ENCODE measurements at regions not wholly inside any gene's neighbourhood (a gene's known extent, or its start where the extent isn't known, plus 50 kb on each side); places are given as distances from the start of the nearest gene placed in this dataset.
"Not testable (repeated sequence)": the region's sequence is repeated elsewhere in the genome, so short reads cannot be mapped to it uniquely, and the experiment has no call there.

DNA sequence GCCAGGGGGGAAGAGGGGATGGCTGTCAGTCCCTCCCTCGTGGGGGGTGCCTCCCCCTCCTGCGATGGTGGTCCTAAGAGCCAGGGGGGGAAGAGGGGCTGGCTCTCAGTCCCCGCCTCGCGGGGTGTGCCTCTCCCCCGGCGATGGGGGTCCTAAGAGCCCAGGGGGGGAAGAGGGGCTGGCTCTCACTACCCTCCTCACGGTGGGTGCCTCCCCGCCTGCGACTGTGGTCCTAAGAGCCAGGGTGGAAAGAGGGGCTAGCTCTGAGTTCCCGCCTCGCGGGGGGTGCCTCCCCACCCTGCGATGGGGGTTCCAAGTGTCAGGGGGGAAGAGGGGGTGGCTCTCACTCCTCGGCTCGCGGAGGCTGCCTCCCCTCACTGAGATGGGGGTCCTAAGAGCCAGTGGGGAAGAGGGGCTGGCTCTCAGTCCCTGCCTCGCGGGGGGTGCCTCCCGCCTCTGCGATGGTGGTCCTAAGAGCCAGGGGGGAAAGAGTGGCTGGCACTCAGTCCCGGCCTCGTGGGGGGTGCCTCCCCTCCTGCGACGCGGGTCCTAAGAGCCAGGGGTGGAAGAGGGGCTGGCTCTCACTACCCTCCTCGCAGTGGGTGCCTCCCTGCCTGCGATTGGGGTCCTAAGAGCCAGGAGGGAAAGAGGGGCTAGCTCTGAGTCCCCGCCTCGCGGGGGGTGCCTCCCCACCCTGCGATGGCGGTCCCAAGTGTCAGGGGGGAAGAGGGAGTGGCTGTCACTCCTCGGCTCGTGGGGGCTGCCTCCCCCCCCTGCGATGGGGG, 2325.6 kb upstream of the PCDH20 start (continued):
- TF ChIP-seq ASH2L (IDR thresholded peaks at IDR 0.05; ENCODE audit: borderline replicate concordance, low read depth) (no peak), MYC (IDR thresholded peaks at IDR 0.05; ENCODE audit: insufficient read depth, insufficient read length, insufficient replicate concordance, low read length, severe bottlenecking) (no peak), SMAD1 (IDR thresholded peaks at IDR 0.05; ENCODE audit: low read depth, partially characterized antibody) (no peak)
- TF ChIP-seq, protein P1, sequence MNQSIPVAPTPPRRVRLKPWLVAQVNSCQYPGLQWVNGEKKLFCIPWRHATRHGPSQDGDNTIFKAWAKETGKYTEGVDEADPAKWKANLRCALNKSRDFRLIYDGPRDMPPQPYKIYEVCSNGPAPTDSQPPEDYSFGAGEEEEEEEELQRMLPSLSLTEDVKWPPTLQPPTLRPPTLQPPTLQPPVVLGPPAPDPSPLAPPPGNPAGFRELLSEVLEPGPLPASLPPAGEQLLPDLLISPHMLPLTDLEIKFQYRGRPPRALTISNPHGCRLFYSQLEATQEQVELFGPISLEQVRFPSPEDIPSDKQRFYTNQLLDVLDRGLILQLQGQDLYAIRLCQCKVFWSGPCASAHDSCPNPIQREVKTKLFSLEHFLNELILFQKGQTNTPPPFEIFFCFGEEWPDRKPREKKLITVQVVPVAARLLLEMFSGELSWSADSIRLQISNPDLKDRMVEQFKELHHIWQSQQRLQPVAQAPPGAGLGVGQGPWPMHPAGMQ (IDR thresholded peaks at IDR 0.05; ENCODE audit: borderline replicate concordance) = no peak
- TF ChIP-seq, protein P2, sequence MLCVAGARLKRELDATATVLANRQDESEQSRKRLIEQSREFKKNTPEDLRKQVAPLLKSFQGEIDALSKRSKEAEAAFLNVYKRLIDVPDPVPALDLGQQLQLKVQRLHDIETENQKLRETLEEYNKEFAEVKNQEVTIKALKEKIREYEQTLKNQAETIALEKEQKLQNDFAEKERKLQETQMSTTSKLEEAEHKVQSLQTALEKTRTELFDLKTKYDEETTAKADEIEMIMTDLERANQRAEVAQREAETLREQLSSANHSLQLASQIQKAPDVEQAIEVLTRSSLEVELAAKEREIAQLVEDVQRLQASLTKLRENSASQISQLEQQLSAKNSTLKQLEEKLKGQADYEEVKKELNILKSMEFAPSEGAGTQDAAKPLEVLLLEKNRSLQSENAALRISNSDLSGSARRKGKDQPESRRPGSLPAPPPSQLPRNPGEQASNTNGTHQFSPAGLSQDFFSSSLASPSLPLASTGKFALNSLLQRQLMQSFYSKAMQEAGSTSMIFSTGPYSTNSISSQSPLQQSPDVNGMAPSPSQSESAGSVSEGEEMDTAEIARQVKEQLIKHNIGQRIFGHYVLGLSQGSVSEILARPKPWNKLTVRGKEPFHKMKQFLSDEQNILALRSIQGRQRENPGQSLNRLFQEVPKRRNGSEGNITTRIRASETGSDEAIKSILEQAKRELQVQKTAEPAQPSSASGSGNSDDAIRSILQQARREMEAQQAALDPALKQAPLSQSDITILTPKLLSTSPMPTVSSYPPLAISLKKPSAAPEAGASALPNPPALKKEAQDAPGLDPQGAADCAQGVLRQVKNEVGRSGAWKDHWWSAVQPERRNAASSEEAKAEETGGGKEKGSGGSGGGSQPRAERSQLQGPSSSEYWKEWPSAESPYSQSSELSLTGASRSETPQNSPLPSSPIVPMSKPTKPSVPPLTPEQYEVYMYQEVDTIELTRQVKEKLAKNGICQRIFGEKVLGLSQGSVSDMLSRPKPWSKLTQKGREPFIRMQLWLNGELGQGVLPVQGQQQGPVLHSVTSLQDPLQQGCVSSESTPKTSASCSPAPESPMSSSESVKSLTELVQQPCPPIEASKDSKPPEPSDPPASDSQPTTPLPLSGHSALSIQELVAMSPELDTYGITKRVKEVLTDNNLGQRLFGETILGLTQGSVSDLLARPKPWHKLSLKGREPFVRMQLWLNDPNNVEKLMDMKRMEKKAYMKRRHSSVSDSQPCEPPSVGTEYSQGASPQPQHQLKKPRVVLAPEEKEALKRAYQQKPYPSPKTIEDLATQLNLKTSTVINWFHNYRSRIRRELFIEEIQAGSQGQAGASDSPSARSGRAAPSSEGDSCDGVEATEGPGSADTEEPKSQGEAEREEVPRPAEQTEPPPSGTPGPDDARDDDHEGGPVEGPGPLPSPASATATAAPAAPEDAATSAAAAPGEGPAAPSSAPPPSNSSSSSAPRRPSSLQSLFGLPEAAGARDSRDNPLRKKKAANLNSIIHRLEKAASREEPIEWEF (IDR thresholded peaks at IDR 0.05; ENCODE audit: insufficient replicate concordance, low read depth, low read length) = no peak

DNA sequence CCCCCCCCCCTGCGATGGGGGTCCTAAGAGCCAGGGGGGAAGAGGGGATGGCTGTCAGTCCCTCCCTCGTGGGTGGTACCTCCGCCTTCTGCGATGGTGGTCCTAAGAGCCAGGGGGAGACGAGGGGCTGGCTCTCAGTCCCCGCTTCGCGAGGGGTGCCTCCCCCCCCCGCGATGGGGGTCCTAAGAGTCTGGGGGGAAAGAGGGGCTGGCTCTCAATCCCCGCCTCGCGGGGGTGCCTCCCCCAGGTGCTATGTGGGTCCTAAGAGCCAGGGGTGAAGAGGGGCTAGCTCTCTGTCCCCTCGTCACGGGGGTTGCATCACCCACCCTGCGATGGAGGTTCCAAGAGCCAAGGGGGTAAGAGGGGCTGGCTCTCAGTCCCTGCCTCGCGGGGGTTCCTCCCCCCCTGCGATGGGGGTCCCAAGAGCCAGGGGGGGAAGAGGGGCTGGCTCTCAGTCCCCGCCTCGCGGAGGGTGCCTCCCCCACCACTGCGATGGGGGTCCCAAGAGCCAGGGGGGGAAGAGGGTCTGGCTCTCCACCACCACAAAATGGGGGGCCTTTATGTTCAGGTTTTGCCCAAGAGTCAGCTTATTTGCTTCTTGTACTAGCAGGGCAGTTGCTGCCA, 2323.6 kb upstream of the PCDH20 start:
- not testable (repeated sequence) for ATAC-seq

More for the DNA sequence above, 2323.6 kb upstream of the PCDH20 start:
- SMC1A ChIA-PET (ENCODE audit: uncharacterized antibody, unreplicated experiment); H3K9me3 ChIP-seq (replicated peaks; ENCODE audit: control insufficient read depth, insufficient read depth, low read length); H4K20me1 ChIP-seq (ENCODE audit: control insufficient read depth, insufficient read depth); FAIRE-seq; CTCF ChIA-PET; H3K4me2 ChIP-seq (ENCODE audit: control insufficient read depth, insufficient read depth); H3K27ac ChIP-seq (ENCODE audit: control insufficient read depth, insufficient read depth); RAD21 ChIA-PET (ENCODE audit: unreplicated experiment); intact Hi-C loops (cut with micrococcal nuclease; ENCODE audit: unreplicated experiment); H3K4me3 ChIP-seq; BruUV-seq (replicated peaks); DNase-seq (ENCODE audit: low read depth, low spot score); POLR2A ChIA-PET; in situ Hi-C loops (cut with MboI); H2AFZ ChIP-seq (ENCODE audit: control insufficient read depth, low read depth, low read length); H3K36me3 ChIP-seq (ENCODE audit: control insufficient read depth in 2 of 2, insufficient read depth in 2 of 2, low read length in 1 of 2); H3K27me3 ChIP-seq (replicated peaks in 1 of 2; ENCODE audit: control insufficient read depth in 2 of 2, insufficient read depth in 2 of 2, low read length in 1 of 2); H3K79me2 ChIP-seq (ENCODE audit: control insufficient read depth, insufficient read depth, low read length); H3K4me1 ChIP-seq (ENCODE audit: control insufficient read depth, insufficient read depth, low read length); H3K9ac ChIP-seq (ENCODE audit: control insufficient read depth, insufficient read depth, low read length): not testable (repeated sequence)
- WGBS (ENCODE audit: insufficient coverage, insufficient replicate concordance, low lambda C conversion rate, missing lambda C conversion rate) = 69% methylated on average over 12 of the region's 23 CpGs
